ENCODE measurements at regions not wholly inside any gene's neighbourhood (a gene's known extent, or its start where the extent isn't known, plus 50 kb on each side); places are given as distances from the start of the nearest gene placed in this dataset.

DNA sequence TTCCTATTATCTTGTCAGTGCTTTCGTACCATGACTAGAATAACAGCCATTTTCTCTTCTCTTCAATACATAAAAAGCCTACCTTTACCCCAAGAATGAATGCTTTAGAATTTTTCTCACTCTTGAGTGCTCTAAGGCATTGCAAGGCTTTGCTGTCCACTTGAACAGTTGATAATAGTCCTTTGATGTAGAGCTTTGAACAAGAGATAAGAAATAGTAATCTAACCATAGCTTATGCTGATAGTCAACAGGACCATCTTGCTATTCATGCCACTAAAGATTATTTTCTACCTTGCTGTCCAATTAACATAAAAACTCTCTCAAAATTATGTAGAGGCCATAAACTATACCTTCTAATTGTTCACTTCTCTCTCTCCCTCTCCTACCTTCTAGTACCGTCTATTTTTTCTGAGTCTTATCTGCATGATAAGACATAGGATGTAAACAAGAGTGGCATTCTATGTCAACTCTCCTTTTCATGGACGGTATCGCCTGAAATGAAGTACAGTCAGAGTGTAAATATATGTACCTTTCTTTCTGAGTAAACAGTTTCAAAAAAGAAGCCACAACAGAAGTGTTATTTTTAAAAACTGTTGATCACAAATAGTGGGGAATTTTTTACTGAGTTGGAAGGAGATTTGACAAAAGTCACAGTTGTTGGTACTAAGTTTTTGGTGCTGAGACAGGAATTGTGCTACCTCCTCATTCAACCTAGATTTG is 297.9 kb downstream of the NDFIP2 start:
- H3K4me3 ChIP-seq (IDR thresholded peaks at IDR 0.05; ENCODE audit: insufficient read depth, low read depth, low read length) = no peak overlapping the region
- H3K36me3 ChIP-seq (ENCODE audit: insufficient read depth) = no peaks in the 10 kb centered on the region
- no peaks in the 10 kb centered on the region for H3K27me3 ChIP-seq (ENCODE audit: insufficient read depth, low read depth)
- TF ChIP-seq, protein P1, sequence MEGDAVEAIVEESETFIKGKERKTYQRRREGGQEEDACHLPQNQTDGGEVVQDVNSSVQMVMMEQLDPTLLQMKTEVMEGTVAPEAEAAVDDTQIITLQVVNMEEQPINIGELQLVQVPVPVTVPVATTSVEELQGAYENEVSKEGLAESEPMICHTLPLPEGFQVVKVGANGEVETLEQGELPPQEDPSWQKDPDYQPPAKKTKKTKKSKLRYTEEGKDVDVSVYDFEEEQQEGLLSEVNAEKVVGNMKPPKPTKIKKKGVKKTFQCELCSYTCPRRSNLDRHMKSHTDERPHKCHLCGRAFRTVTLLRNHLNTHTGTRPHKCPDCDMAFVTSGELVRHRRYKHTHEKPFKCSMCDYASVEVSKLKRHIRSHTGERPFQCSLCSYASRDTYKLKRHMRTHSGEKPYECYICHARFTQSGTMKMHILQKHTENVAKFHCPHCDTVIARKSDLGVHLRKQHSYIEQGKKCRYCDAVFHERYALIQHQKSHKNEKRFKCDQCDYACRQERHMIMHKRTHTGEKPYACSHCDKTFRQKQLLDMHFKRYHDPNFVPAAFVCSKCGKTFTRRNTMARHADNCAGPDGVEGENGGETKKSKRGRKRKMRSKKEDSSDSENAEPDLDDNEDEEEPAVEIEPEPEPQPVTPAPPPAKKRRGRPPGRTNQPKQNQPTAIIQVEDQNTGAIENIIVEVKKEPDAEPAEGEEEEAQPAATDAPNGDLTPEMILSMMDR (conservative IDR thresholded peaks at IDR 0.05; ENCODE audit: low read depth, low read length) = no peak
- H3K79me2 ChIP-seq (ENCODE audit: insufficient read depth, low read depth) = no peaks in the 10 kb centered on the region
- H3K4me2 ChIP-seq = no peak overlapping the region
- no peak overlapping the region for H2AFZ ChIP-seq (ENCODE audit: low read depth)
- H3K4me1 ChIP-seq (ENCODE audit: low read depth, poor library complexity, severe bottlenecking) = no peaks in the 10 kb centered on the region
- no peak overlapping the region for H3K27ac ChIP-seq
- H3K9ac ChIP-seq = no peak overlapping the region
- no peaks in the 10 kb centered on the region for H4K20me1 ChIP-seq (ENCODE audit: insufficient read depth)

DNA sequence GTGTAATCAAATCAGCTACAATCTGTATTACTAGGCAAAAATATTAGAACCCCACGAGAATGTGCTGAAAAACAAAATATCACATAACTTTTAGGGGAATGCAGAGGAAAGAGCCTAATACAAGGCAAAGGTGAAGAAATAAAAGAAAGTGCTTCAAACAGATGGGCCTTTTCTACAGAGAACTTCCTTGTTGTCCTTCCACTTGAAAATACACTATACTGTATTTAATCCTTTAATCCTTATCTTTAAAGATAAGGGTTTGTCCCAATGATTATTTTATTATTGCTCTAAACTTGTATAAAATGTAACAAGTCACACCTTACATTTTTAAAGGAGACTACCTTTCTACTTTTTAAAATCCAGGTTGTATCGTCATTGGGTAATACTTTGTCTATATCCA is 296.5 kb downstream of the NDFIP2 start:
- TF ChIP-seq, protein P1 (conservative IDR thresholded peaks at IDR 0.05; ENCODE audit: low read depth, low read length) = no peak
- H3K36me3 ChIP-seq (ENCODE audit: insufficient read depth) = no peaks in the 10 kb centered on the region
- H2AFZ ChIP-seq (ENCODE audit: low read depth) = no peak overlapping the region
- no peak overlapping the region for H3K9ac ChIP-seq
- H3K79me2 ChIP-seq (ENCODE audit: insufficient read depth, low read depth) = no peaks in the 10 kb centered on the region
- no peak overlapping the region for H3K4me3 ChIP-seq (IDR thresholded peaks at IDR 0.05; ENCODE audit: insufficient read depth, low read depth, low read length)
- H3K27me3 ChIP-seq (ENCODE audit: insufficient read depth, low read depth) = no peaks in the 10 kb centered on the region
- H3K4me2 ChIP-seq = no peak overlapping the region
- no peaks in the 10 kb centered on the region for H4K20me1 ChIP-seq (ENCODE audit: insufficient read depth)
- H3K4me1 ChIP-seq (ENCODE audit: low read depth, poor library complexity, severe bottlenecking) = no peaks in the 10 kb centered on the region
- no peak overlapping the region for H3K27ac ChIP-seq

DNA sequence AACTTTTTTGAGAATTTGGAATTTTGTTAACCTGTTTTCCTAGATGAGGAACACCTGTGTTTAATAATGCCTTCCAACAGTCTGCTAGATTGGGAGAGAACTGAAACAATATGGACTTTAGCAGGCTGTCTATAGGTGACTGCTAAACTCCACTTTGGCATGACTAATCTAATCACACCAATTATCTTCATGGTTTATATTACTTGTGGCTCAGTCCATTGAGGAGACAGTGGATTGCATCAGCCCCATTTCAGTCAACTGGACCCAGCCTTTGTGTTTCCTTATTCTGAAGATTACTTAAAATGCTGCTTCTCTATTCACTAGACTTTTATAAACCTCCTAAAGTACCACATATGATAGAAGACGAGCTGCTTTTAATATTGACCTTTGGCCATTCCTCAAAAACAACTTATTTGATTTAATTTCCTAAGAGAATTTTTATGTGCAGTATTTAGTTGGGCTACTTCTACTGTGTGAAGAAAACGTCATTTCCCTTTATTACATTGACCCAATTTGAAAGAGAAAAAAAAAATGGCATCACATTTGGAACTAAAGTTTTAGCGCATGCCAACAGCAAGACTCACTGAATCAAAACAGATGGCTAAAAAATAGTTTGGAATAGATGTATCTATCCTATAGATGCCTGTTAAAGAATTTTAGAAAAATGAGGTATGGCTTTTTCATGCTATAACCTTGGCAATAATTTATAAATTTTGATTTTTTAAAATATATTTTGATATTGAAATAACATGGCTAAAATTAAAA is 295.8 kb downstream of the NDFIP2 start:
- Histone ChIP-seq H3K4me1 (ENCODE audit: low read depth, poor library complexity, severe bottlenecking) (no peaks in the 10 kb centered on the region), H3K27ac (no peak overlapping the region), H3K79me2 (ENCODE audit: insufficient read depth, low read depth) (no peaks in the 10 kb centered on the region), H3K4me2 (no peak overlapping the region), H2AFZ (ENCODE audit: low read depth) (no peak overlapping the region), H4K20me1 (ENCODE audit: insufficient read depth) (no peaks in the 10 kb centered on the region), H3K27me3 (ENCODE audit: insufficient read depth, low read depth) (no peaks in the 10 kb centered on the region), H3K9ac (no peak overlapping the region), H3K4me3 (IDR thresholded peaks at IDR 0.05; ENCODE audit: insufficient read depth, low read depth, low read length) (no peak overlapping the region), H3K36me3 (ENCODE audit: insufficient read depth) (no peaks in the 10 kb centered on the region)
- TF ChIP-seq, protein P1 (conservative IDR thresholded peaks at IDR 0.05; ENCODE audit: low read depth, low read length) = no peak

DNA sequence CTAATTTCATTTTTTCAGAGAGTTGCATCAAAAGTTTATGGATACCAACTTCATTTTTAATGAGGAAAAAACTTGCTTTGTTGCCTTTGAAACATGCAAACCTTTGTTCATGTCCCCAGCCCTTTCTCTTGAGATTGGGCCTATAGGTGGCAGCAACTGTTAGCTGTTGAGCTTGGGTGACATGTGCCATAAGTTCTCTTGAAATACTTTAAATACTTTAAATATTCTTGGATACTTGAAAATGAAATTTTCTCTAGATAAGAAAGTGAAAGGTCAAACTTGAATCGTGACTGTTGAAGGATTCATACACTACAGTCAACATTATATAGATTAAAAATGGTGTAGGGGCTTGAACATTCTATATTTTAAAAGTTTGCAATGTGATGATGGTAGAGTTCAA is 294.9 kb downstream of the NDFIP2 start:
- TF ChIP-seq, protein P1 (conservative IDR thresholded peaks at IDR 0.05; ENCODE audit: low read depth, low read length) = no peak
- Histone ChIP-seq H3K4me3 (IDR thresholded peaks at IDR 0.05; ENCODE audit: insufficient read depth, low read depth, low read length) (no peak overlapping the region), H3K27ac (no peak overlapping the region), H4K20me1 (ENCODE audit: insufficient read depth) (no peaks in the 10 kb centered on the region), H3K4me2 (no peak overlapping the region), H3K36me3 (ENCODE audit: insufficient read depth) (no peaks in the 10 kb centered on the region), H3K79me2 (ENCODE audit: insufficient read depth, low read depth) (no peaks in the 10 kb centered on the region), H2AFZ (ENCODE audit: low read depth) (no peak overlapping the region), H3K27me3 (ENCODE audit: insufficient read depth, low read depth) (no peaks in the 10 kb centered on the region), H3K4me1 (ENCODE audit: low read depth, poor library complexity, severe bottlenecking) (no peaks in the 10 kb centered on the region), H3K9ac (no peak overlapping the region)
